ENCODE measurements at regions not wholly inside any gene's neighbourhood (a gene's known extent, or its start where the extent isn't known, plus 50 kb on each side); places are given as distances from the start of the nearest gene placed in this dataset.
"Not testable (repeated sequence)": the region's sequence is repeated elsewhere in the genome, so short reads cannot be mapped to it uniquely, and the experiment has no call there.

DNA sequence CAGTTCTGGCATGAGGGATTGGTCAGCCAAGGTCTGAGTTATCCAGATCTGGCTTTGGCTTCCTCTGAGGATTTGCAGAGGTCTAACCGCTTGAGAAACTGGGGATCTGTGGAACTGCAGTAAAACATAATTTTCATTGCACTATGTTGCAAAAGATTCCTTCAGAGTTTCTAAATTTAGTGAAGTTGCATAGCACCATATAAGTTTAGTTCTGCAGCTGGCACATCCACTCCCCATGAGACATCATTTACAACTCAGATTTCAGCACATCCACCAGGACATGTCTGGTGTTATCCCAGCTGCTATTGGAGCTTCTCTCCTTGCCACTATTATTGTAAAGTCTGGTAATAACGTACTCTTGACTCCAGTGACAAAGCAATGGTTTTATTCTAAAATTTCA, 181.5 kb downstream of the CWF19L2 start:
- DNase-seq: peak; percentile 74

DNA sequence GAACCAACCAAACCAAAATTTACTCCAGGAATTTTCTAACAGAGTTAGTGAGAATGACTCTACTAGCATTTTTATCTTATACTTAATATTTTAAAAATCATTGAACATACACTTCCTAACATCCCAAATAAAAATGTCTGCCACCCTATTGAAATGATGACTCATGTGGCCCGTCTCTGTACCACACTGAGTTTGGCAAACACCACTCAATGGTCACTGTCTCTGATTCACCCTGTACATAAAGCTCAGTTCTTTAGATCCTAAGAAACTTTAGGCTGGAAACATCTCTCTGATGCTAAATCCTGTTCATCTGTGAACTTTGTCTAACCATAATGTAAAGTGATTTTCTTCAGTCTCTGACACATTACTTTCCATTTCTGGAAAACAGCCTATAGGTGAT, 182.0 kb downstream of the CWF19L2 start:
- no peak for DNase-seq

DNA sequence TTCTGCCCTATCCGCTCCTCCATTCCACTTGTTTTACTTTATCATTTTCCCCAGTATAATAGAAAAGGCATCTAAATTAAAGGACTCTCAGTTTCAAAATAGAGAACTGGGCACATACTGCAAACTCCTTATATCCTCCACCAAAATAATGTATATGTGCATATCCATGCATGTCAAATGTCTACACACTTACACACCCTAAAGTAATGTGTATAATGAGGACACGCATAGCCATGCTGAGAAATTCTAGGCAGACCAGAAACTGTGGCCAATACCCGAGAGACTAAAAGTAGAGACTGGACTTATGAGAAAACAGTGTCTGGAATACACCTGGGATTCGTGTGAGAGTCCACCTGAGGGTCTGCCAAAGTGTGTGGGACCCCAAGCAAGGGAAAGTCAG, 183.5 kb downstream of the CWF19L2 start:
- no peak for DNase-seq

DNA sequence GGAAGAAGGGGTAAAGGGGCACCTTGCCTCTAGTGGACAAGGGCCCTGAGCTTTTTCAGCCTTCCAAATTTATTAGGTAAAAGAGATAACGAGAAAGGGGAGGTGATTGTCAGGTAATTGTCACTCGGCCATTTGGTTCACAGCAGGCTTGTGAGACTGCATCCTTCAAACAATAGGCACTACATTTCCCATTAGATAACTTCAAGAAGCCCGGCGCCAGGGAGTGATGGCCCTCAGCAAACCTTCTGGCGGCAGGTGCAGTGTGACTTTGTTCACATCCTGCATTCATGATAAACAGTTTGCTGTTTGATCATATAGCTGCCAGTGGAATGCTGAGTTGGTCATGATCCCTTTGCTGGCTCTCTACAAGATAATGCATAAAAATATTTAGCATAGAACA, 185.1 kb downstream of the CWF19L2 start:
- no peak for DNase-seq

DNA sequence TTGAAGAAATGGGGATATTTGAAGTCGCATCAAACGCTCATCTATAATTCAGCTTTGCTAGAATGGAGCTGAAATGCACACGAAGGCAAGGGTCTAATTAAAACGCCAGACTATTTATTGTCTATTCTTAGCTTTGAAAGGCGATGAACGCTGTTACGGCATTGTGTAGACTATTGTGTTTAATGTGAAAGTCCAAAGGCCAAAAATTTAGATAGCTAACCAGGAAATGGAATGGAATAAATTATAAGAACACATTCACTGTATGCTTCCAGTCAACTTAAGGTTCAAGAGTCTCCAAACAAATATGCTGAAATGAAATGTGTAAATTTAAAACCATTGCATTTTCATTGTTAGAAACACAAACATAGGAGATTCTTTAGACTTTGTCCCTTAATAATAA, 186.2 kb downstream of the CWF19L2 start:
- DNase-seq: no peak

DNA sequence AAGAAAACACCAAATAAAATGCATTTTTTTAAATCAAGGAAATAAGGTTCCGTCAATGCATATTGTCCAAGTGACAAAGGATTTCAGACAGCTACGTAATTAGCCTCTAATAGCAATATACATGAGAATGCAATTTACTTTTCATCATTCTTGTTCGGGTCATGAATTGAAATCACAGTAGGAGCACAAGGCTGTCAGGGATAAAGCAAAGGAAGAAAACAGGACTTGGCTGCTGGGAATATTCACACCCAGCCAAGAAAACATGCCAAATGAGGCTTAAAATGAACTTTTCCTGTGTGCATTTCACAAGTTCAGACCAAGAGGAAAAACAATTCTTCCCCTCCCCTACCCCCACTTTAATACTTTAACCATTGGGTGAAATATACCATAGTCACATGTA, 188.6 kb downstream of the CWF19L2 start:
- DNase-seq: peak; percentile 9

DNA sequence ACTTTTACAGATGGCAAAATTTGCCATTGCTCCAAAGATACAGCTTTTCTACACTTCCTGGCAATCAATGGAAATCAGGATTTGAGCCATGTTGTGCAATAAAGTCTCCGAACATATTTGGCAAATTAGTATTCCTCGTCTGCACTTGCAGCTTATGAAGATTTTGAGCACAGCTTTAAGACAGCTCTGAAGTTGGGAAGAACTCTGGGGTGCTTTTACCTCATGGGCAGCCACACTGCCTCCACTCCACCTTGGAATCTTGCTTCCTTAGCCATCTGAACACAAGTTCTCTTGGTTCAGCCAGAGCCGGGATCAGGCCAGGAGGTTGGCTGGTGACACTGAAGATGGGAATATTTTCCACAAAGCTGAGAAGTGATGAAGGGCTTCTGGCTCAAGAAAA, 191.2 kb downstream of the CWF19L2 start:
- DNase-seq: no peak

DNA sequence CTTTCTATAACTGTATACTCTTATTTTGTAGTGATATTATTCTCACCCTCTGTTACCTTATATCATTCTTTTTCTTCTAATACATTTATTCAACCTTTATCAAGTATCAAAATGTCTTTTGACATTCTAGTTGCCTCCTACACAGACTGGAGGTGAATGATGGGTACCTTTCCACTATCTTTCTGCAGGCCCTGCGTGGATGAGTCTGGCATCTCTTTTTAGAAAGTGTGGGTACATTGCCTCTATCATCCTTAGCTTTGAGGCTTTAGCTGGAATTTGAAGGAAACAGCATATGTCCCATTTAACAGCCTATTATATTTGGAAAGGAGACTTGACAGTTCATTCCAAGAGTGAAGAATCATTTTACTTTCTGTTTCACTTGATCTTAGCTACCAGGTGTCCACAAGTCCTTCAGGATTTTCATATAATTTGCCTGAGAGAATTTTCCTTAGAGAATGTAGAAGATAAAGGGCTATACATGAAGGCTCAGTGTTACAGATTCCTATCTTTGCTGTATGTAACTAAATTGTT, 192.0 kb downstream of the CWF19L2 start:
- DNase-seq: no peak

DNA sequence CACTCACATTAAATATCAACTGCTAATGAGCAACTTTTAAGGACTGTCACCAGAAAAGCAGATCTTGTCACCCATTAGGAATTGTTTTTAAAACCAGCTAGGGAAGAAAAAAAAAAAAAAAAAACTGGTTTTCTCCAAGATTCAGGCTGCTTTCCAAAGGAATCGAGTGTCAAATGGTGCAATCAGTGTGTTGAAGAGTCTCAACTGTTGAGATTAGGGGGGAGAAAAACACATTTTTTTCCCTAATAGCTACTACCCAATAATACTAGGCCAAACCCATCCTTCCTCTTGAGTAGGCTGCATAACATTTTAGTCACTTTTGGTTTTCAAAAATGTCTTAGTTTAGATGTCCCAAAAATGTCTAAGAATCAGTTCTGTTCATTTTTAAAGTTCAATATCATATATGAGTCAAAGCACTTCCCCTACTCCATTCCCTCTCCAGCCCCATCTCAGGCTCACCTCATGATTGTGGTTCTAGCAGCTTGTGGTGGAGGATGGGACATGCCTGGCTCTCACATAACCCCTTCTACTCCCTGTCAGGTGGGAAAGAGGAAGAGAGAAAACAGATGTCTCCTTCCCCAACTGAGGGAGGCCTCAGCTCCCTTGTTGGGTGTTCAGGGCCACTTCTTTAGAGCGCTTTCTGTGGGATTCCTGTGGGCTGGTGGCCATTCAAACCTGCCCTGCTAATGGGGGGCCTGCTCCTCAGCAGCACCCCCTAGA, 193.6 kb downstream of the CWF19L2 start:
- DNase-seq: no peak

DNA sequence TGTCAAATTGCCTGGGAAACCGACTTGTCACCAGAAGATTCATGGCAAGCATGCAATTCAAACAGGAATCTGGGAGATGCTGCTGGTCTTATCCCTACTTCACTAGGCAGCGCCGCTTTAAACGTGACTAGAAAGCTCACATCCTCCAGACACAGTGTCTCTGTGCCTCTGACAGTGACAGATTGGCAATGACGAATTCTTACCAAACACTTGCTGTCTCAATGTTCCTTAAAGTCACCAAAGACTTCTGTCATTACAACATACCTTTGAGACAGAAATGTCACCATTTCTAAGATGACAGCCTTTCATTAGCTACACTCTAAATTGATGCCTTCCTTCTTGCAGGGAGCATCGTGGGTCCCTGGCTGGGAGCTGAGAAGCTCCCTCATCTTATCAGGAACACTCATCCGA, 197.8 kb downstream of the CWF19L2 start:
- no peak for DNase-seq

DNA sequence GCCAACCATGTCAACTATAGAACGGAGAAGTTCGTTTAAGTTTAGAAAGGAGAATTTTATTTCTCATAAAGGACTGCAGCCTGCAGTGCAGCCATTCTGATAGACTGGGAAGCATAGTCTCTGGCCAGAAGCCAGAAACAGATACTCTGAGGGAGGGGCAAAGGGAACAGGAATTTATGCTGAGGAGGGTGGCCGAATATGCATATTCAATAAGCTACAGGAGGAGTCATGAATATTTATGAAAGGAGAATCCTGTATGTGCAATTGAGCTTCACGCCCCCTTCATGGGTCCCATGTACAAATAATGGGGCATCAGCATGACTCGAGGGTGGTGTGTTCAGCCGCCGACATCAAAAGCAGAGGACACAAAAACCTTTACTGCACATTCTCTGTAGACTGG, 199.9 kb downstream of the CWF19L2 start:
- DNase-seq: no peak

DNA sequence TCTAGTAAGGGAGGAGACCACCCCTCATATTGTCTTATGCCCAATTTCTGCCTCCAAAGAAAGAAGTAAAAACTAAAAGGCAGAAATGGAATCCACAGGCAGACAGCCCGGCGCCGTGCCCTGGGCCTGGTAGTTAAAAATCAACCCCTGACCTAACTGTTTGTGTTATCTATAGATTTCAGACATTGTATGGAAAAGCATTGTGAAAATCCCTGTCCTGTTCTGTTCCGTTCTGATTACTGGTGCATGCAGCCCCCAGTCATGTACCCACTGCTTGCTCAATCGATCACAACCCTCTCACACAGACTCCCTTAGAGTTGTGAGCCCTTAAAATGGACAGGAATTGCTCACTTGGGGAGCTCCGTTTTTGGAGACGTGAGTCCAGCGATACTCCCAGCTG, 204.0 kb downstream of the CWF19L2 start:
- not testable (repeated sequence) for DNase-seq

DNA sequence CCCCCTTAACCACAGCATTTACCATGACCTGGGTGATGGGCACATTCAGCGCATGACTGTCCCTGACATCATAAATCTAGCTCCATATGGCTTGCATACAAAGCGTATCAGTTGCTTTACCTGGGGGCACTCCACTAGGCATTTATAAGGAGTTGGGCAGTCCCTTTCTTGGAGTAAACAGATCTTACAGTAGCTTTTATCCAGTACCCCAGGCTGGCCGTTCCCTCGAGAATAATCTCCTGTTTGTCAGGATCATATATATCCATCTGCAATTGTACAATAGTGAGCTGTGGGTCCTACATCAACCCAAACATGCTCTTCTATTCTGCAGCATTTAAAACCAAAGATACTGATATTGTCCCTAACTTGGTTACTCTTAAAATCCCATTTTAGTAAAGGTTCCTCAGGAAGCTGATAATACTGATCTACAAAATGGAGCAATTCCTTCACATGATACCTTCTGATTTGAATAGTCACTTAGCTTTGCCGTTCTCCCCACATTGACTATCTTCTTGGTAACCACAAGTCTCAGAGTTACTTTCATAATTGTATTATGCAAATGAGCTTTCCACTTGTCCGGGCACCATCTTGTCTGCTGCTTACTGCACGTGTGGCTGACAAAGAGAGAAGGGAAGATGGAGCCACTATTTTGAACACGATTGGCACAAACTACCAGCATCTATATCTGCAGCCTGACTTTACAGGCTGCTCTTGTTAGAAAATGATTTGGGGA, 205.0 kb downstream of the CWF19L2 start:
- no peak for DNase-seq

DNA sequence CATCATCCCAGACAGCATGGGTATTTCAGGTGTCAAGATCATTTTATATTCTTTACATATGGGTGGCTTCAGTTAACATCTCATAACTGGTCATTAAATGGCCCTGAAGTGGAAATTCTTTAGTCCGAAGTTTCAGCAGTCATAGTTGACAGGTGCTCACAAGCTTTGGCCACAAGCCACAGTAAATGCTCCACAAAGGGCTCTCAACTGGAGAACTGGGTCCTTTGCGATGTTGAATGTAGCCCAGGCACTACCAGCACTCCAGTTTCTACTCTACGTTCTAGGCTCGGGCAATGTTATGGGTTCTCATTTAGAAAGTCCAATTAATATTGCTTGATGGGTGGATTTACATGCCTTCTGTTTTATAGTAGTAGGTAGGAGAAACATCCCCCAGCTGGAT, 206.3 kb downstream of the CWF19L2 start:
- no peak for DNase-seq

DNA sequence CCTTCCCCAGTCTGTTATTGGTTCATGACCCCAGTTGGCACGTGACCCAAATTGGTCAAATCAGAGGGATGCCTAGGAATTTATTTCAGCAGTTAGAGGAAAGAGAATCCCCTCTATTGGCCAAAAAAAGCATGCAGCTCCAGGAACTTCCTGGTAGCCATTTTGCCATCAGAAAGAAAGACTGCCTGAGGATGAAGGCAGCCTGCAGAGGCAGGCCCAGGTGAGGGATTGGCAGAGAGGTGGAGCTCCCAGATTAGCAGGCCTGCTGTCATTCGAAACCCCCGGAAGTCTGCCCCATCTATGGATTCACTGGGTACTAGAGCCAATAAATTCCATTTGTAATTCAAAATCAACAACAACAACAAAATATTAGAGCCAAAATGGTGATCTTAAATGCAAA, 207.6 kb downstream of the CWF19L2 start:
- no peak for DNase-seq

DNA sequence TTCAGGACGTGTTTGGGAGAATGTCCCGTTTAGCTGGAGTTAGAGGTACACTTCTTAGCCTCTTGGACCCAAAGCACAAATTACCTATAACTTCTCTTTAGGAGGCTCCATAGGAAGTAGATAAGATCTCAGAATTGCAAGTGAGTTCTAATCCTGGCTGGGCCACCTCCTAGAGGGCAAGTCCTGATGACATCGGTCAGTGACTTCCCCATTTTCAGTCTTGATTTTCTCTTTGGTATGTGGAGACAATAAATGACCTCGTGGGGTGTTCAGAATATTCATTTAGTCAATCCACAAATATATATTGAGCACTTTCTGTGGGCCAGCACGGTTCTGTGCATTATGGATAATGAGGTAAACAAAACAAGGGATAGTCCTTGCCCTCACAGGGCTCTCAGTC, 208.6 kb downstream of the CWF19L2 start:
- DNase-seq: no peak

DNA sequence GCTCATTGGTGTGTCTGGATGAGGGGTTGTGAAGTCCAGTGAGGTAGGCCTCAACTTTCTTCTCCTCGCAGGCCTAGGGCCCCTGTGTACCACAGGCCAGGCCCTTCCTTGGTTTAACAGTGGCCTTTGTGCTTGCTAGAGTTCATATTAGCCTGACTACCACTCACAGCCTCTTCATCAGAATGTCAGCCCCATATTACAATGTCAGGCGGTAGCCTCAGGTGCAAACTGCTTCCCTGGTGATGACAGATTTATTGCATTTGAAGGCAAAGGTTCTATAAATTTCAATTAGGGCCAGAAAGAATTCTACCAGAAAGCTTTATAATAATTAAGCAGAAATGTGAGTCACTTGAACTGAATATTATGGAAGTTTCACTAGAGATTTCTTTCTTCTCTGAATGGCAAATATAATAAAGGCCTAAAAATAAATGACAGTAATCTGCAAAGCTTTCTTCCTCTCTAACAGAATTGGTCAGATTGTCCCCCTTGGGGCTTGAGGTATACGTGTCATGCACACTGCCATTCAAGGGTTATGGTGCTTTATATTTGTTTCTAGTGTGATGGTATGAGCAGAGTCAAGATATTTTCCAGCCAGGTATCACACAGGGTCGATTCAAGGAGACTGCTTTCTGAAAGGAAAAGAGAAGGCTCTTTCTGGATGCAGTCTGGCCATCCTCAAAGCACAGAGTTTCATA, 210.3 kb downstream of the CWF19L2 start:
- DNase-seq: no peak

DNA sequence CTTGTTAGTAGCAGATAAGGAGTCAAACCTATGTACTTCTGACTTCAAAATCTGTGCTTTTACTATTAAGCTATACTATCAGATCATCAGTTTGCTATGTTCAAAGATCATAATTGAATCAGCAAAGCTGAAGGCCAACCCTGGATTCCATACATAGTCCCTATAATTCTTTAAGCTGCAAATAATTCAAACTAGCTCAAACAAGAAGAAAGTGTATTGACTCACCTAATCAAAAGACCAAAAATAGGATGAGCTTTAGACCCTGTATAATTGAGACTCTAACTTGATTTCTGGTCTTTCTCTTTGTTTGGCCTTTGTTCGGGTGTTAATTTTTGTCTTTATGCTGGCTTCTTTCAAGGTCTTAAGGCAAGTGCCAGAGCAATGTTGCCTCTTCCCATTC, 213.7 kb downstream of the CWF19L2 start:
- DNase-seq: no peak

DNA sequence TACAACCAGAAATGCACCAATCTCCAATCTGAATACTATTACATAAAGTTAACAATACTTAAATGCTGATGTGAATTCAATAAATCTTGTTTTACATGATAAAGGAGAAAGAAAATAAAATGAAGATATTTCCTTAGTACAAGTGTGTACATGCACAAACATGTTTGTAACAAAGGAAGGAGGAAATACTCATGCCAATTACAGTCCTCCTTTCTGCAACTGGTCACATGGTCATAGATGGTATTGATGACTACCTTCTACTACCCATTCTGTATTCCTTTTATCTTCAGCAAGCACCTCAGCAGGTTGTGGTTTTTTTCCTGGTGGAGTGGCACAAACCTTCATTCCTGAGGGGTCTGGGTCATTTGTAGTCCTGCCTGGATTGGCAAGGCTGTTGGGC, 214.2 kb upstream of the GUCY1A2 start:
- no peak for DNase-seq

DNA sequence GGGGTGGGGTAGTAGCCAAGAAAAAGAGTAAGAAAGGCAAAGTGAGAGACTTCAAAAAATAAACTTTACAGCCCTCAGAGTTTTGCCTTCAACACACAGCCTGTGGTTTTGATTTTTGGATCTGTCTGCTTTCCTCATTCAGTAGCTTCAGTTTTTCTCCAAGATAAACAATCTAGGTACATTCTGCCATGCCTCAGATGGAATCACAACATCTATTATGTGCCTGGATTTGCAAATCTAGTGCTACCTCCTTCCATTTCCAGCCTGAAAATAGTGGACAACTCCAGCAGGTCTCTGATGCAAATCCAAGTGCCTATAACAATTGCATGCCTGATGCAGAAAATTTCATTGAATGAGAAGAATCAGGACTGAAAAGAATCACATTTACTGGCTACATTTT, 206.6 kb upstream of the GUCY1A2 start:
- no peak for DNase-seq

DNA sequence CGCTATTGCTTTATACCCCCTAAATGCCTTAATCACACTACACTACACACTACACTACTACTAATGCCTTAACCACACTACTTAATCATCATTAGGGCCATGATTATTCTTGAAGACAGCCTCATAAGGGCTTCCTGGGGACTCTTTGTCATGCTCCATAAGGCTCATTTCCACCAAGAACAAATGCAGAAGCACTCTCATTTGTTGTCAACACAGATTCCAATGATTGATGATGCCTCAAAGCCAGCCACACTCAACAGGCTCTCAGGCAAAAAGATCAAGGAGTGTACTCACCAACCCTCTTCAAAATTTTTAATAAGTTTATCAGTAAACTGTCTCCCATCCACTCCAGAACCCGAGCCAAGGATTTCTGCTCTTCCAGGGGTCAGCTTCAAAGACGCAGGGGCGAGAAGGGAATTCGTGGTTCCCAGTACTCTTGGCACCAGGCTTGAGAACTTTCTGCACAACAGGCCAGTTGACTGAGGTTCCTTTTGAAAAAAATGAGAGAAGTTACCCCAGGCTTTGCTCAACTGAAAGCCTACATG, 204.7 kb upstream of the GUCY1A2 start:
- no peak for DNase-seq

DNA sequence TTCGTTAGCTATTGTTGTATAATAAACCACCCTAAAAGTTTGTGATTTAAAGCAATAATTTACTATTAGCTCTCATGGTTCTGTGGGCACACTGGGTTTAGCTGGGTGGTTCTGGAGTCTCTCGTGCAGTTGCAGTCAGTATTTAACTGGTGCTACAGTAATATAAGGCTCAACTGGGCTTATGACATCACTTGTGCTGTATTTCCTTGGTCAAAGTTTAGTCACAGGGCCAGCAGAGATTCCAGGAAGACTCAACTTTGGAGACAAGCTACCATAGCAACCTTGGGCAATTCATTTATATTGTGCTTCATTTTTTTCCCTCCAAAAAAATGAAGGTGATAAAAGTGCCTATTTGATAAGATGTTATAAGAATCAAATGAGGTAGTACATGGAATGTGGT, 204.2 kb upstream of the GUCY1A2 start:
- DNase-seq: no peak

DNA sequence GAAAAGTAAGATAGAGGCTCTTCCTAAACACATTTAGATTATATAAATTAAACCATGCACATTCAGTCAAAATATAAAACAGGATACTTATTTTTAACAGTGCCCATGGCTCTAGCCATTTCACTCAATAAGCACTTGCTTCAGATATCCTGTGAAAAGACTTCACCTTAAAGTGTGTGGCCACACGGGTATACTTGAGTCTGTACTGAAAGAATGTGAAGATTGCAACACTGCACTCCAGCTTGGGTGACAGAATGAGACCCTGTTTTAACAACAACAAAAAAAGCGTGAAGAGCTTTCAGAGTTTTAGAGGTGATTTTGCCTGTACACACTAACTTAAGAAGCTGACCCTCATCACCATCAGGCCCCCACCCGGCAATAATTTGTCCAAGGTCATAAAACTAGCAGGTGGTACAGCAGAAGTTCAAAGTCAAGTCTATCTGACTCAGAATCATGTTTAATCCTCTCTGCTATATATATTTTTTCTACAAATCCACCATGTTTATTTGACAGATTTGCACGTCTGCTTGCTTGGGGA, 203.5 kb upstream of the GUCY1A2 start:
- DNase-seq: no peak

Data from tongue (tissue), 1 donor.